RCC 7860 (cell line): ENCODE measurements at regions not wholly inside any gene's neighbourhood (a gene's known extent, or its start where the extent isn't known, plus 50 kb on each side); places are given as distances from the start of the nearest gene placed in this dataset.

Experiments
- DNase-seq: peaks from one replicate; pipeline ENCODE4 v3.0.0-alpha.2; 2015; ENCODE audit warnings: low spot score
- FAIRE-seq: peaks from 2 replicates; lab custom pipeline; 2012; peaks lifted over from hg19 to GRCh38; lab: Jason Lieb, UNC

DNA sequence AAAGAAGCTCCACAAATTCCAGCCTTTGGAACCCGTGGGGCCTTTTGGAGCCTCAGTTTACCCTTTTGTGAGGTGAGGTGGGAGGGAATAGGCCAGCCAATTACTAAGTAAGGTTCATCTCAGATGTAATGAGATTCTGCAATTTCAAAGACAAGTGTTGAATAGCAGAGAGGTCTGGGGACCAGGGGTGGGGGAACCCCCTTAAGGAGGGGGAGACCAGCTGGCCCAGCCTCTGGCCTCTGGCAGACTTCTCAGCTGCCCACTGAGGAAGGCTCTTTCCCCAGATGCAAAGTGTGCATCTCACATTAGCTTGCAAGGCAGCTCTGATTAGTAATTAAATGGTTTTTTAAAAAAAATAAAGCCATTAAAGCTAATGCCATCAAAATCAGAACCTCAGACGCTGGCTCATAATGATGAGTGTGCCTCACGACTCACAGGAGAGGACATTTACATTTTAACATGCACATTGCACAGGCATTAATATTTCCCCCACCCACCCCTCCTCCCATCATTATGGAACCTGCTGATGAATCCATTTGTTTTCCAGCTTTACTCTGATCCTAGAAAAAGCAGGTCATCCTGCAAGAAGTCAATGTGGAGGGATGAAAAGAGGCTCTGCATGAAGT is 176.7 kb upstream of the TLE3 start:
- no peak for DNase-seq

DNA sequence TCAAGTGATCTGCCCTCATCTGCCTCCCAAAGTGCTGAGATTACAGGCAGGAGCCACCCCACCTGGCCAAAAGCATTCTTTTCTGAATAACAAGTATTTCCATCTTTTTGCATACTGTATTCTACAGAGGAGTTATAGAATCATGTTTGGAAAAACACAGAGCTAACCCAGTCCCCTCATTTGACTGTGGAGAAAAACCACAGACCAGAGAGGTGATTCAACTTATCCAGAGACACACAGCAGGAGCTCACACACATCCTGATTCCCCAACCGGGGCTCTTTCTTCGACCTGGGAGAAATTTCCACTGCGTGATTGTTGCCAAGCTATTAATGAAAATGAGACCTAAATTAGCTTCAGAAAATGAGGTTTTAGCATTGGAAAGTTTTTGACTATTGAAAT is 176.1 kb upstream of the TLE3 start:
- DNase-seq: no peak
- no peak for FAIRE-seq

More for the DNA sequence above, 176.7 kb upstream of the TLE3 start:
- FAIRE-seq: no peak

- DNase-seq (no peak), FAIRE-seq (no peak)
Measured at GRCh38 chr15:70272565-70273355, 175.0 kb upstream of the TLE3 start.

DNA sequence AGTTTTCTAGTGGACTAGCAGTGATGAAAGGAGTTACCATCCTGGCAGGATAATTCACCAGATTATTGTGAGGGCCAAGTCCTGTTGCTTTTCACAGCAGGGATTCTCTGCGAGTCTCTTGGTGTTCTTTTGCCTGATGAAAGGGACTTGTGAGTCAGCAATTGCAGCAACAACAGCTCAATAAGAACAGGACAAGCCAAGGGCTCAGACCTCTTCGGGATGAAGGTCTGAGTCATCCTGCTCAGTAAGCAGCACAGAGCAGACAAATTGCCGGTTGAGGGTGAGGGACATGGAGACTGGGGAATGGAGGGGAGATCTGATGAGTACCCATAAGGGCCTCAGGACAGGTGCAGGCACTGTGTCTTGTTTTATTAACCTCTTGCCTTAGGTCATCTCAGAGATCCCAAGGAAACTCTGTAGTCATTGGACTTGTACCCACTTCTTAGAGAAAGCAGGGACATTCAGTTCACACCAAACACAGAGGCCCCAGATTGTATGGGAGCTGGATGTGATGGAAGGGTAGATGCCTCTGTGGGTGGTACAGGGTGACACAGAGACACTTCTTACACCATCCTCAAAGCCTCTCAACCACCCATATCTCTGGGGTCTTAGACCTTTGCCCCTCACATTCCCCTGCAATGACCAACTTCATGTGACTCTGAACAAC is 173.8 kb upstream of the TLE3 start:
- FAIRE-seq (peak; percentile 85), DNase-seq (peak; percentile 84)

DNA sequence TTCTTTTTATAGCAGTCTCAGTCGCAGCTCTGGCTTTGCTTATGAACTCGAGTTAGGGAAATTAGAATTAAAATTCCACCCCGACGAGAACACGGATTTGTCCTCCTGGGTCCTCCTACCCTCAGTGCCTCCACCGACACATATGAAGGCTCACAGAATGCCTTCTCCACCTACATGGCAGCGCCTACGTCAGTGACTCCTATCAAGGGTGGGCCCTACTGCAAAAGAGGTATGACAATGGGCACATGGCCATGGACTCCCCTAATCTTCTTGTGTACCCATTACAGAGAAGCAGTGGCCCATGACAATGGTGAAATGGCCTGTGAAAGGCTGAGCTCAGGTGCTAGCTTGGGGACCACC is 173.0 kb upstream of the TLE3 start:
- FAIRE-seq (no peak), DNase-seq (no peak)

GRCh38 chr15:70269991-70270751 is 172.5 kb upstream of the TLE3 start:
- DNase-seq: peak; percentile 60
- peak; percentile 55 for FAIRE-seq

DNA sequence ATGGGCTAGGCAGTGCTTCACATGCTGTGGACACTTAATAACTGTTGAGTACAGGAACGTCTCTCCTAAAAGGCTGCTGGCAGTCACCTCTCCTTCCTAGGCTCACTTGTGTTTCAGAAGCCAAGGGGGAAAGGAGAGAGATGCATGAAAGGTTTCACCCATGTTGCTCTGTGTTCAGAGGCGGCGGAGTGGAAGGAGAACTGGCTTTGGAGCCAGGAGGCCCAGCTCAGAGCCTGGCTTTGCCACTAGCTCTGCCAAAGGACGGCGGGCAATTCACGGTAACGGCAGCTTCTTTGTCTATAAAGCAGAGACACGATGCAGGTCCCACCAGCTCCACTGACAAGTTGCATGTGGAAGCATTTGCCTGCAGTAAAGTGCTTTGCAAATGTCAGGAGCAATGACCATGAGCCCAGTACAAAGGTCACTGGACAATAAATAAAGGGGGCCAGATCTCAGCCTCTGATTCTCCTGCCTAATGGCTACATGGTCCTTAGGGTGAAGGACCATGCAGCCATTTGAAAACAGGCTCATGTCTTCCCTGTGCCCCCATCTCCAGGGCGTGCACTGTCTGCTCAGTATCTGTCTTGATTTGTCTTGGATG is 171.7 kb upstream of the TLE3 start:
- no peak for FAIRE-seq
- no peak for DNase-seq

GRCh38 chr15:70268698-70269251 is 171.1 kb upstream of the TLE3 start:
- FAIRE-seq: no peak
- DNase-seq: peak; percentile 43

GRCh38 chr15:70267879-70268278 is 170.2 kb upstream of the TLE3 start:
- FAIRE-seq (no peak), DNase-seq (peak; percentile 16)

- DNase-seq (no peak), FAIRE-seq (no peak)
Measured at GRCh38 chr15:70267306-70267705, 169.6 kb upstream of the TLE3 start.

GRCh38 chr15:70266412-70267121 is 168.8 kb upstream of the TLE3 start:
- FAIRE-seq: no peak
- DNase-seq: no peak

GRCh38 chr15:70265986-70266385 is 168.3 kb upstream of the TLE3 start:
- FAIRE-seq (no peak), DNase-seq (no peak)

DNA sequence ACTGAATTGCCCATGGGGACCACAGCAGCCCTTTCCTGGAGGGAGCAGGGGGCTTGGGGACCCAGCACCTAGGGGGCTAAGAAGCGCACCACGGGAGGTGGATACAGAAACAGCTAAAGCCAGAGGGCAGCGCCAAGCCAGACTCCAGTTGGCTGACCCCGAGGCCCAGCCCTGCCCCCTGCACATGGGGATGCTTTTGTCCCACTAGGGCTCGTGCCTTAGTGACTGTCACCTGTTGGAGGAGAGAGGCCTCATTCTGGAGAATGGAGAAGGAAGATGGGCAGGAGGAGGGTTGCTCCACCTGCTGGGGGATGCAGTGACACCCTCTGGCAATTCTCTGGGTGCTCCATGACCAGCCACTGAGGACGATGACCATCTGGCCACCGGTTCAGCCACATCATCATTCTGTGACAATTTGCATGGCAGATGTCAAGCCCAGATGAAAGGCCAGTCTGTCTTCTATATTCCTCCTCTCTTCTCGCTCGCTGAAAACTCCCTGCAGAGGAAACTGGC is 167.8 kb upstream of the TLE3 start:
- no peak for DNase-seq
- no peak for FAIRE-seq

DNA sequence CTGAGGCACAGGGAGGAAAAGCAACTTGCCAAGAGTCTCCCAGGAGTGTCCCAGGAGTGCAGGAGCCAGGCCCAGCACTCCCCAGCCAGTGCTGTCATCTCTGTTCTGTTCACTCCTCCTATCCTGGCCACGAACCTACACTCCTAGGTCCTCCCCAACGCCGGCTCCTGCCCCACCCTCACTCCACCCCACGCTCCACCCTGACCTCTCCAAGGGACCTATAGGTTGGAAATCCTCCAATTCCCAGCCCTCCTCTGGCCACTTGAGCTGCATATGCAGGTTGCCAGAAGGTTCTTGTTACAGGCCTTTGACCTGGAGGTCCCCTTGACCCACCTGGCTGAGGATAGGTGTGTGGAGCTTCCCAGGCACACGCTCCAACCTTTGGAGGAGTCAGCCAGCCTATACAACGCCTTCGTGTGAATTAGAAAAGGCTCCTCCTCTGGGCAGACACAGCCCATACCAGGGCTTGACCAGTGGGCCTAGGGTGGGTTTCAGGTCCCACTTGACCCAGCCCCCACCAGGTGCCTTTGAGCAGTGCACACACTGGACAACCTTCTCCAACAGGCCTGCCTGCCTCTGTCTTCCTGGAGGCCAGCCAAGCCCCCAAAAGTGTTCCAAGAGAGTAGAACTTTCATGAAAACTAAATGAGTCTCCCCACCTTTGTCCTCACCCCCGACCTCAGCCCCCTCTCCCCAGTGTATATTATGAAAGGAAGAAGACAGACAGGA is 167.2 kb upstream of the TLE3 start:
- FAIRE-seq (no peak), DNase-seq (no peak)

DNA sequence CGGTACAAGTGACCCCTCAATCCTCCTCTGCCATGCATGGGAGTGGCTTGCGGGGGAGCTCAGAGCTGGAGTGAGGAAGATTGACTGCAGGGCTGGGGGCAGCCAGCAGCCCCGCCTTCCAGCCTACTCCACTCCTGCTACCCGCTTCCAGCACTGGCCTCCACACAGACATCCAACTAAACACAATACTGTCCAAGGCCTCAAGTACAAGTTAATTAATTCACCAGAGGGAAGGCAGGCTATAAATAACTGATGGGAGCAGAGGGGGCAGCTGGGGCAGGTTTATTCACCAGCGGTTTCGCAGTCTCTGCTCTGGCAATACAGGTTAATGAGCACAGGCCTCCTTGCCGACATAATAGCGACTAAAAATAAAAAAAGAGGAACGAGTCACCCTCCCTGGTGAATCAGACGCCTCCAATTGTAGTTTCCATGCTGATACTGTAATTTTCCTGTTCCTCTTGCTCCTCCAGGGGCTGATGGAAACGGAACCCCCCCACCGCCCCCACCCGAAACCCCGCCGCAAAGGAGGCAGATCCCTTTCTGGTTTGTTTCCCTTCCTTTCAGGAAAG is 166.4 kb upstream of the TLE3 start:
- FAIRE-seq (no peak), DNase-seq (no peak)

GRCh38 chr15:70262591-70263274 is 165.0 kb upstream of the TLE3 start:
- FAIRE-seq (no peak), DNase-seq (no peak)

GRCh38 chr15:70262171-70262570 is 164.5 kb upstream of the TLE3 start:
- no peak for DNase-seq
- no peak for FAIRE-seq

DNA sequence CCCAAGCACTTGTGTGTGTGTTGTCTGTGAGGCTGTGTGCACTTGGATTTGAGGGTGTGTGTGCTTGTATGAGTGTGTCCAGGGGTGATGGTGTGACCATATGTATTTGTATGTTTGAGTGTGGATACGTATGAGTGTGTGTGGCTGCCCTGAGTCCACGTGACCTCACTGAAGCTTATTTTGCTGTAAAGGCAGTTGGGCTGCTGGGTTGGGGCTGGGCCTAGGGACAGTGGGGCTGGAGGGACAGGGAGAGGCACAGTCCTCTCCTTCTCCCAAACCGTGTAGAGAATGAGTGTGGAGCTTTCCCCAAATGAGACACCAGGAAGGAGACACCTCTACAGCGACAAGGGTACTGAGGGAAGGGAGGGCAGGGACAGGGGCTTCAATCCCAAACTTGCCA is 163.4 kb upstream of the TLE3 start:
- no peak for DNase-seq
- FAIRE-seq: no peak
